Spleen (tissue), 7 donors: ENCODE measurements at regions not wholly inside any gene's neighbourhood (a gene's known extent, or its start where the extent isn't known, plus 50 kb on each side); places are given as distances from the start of the nearest gene placed in this dataset.
"Not testable (repeated sequence)": the region's sequence is repeated elsewhere in the genome, so short reads cannot be mapped to it uniquely, and the experiment has no call there.

Experiments
- CTCF ChIP-seq, 11 experiments: fragments of 200-600 bp in 7 of 11; fragments of 450-650 bp in 4 of 11; sonication (generic) in 4 of 11; IDR thresholded peaks in 8 of 11; conservative IDR thresholded peaks in 3 of 11; 1 replicate in 7 of 11; 2 replicates in 4 of 11; pipeline versions ENCODE4 v1.4.0 to v1.8.0; 2016 to 2021; ENCODE audit warnings: antibody characterized with exemption in 11 of 11, inconsistent platforms in 4 of 11, mild to moderate bottlenecking in 1 of 11
- POLR2A ChIP-seq, 3 donors: fragments of 450-650 bp; IDR thresholded peaks; one replicate each; pipeline ENCODE4 v1.5.1; 2017; ENCODE audit warnings: antibody characterized with exemption in 3 of 3, mild to moderate bottlenecking in 1 of 3
- POLR2AphosphoS5 ChIP-seq, 3 donors: sonication (generic); formaldehyde crosslinking; IDR thresholded peaks; one replicate each; pipeline ENCODE4 v1.5.1; 2017; ENCODE audit warnings: antibody characterized with exemption in 3 of 3
- donor health status: DM: no; HTN: no; CAD: no; lungs with moderate emphysema.
- donor health status: DM: no; HTN: no; CAD: no.
- donor health status: DM: no; HTN: no; CAD: no.

DNA sequence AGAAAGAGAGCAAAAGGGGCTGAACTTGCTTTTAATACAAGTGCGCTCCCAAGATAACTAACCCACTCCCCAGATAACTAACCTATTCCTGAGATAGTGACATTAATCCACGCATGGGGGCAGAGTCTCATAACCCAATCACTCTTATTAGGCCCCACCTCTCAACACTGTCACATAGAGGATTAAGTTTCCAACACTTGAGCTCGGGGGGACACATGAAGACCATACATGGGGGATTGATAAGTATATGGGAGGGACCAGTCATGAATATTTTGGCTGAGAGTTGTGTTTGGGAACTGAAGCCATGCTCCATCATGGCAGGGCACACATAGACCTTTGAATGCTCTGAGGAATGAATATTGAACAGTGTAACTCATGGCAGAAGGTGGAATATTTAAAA lies 4217.3 kb upstream of the OR11H1 start:
- TF ChIP-seq CTCF (IDR thresholded peaks at IDR 0.05 in 8 of 11, conservative IDR thresholded peaks at IDR 0.05 in 3 of 11); POLR2AphosphoS5 (IDR thresholded peaks at IDR 0.05); POLR2A (IDR thresholded peaks at IDR 0.05): not testable (repeated sequence)
